ENCODE measurements at regions not wholly inside any gene's neighbourhood (a gene's known extent, or its start where the extent isn't known, plus 50 kb on each side); places are given as distances from the start of the nearest gene placed in this dataset.

- Histone ChIP-seq H3K27ac (no peak overlapping the region), H3K9me3 (no peaks in the 10 kb centered on the region), H3K4me1 (no peaks in the 10 kb centered on the region), H3K36me3 (no peaks in the 10 kb centered on the region), H3K4me3 (no peak overlapping the region), H3K27me3 (ENCODE audit: low read depth) (no peaks in the 10 kb centered on the region)
- no peak for TF ChIP-seq CTCF (IDR thresholded peaks at IDR 0.05)
- no peak for DNase-seq
- no peak for ATAC-seq
- intact Hi-C loops (cut with DNase I): no loop called here
These were observed 153.0 kb upstream of the SLC24A2 start for GRCh38 chr9:19941874-19942273.

GRCh38 chr9:19940811-19941535, 152.1 kb upstream of the SLC24A2 start:
- DNase-seq: no peak
- Histone ChIP-seq H3K27me3 (ENCODE audit: low read depth) (no peaks in the 10 kb centered on the region), H3K4me1 (no peaks in the 10 kb centered on the region), H3K4me3 (no peak overlapping the region), H3K9me3 (no peaks in the 10 kb centered on the region), H3K27ac (no peak overlapping the region), H3K36me3 (no peaks in the 10 kb centered on the region)
- ATAC-seq: no peak
- intact Hi-C loops (cut with DNase I): no loop called here
- TF ChIP-seq CTCF (IDR thresholded peaks at IDR 0.05): no peak

- H3K27me3 ChIP-seq (ENCODE audit: low read depth): no peaks in the 10 kb centered on the region
- no peak for DNase-seq
- intact Hi-C loops (cut with DNase I): no loop called here
These were observed 151.0 kb upstream of the SLC24A2 start for GRCh38 chr9:19939734-19940278.

GRCh38 chr9:19938990-19939733, 150.3 kb upstream of the SLC24A2 start:
- Histone ChIP-seq H3K27ac (no peak overlapping the region), H3K36me3 (no peaks in the 10 kb centered on the region), H3K9me3 (no peaks in the 10 kb centered on the region), H3K4me3 (no peak overlapping the region), H3K27me3 (ENCODE audit: low read depth) (no peaks in the 10 kb centered on the region), H3K4me1 (no peaks in the 10 kb centered on the region)
- intact Hi-C loops (cut with DNase I): no loop called here
- ATAC-seq: no peak
- no peak for TF ChIP-seq CTCF (IDR thresholded peaks at IDR 0.05)
- DNase-seq: no peak

More at GRCh38 chr9:19939734-19940278, 151.0 kb upstream of the SLC24A2 start:
- Histone ChIP-seq H3K27ac (no peak overlapping the region), H3K4me3 (no peak overlapping the region), H3K4me1 (no peaks in the 10 kb centered on the region), H3K36me3 (no peaks in the 10 kb centered on the region), H3K9me3 (no peaks in the 10 kb centered on the region)
- no peak for TF ChIP-seq CTCF (IDR thresholded peaks at IDR 0.05)
- ATAC-seq: no peak

GRCh38 chr9:19937121-19937520, 148.3 kb upstream of the SLC24A2 start:
- Histone ChIP-seq H3K9me3 (no peaks in the 10 kb centered on the region), H3K27me3 (ENCODE audit: low read depth) (no peaks in the 10 kb centered on the region), H3K4me1 (no peaks in the 10 kb centered on the region), H3K4me3 (no peak overlapping the region), H3K27ac (no peak overlapping the region), H3K36me3 (no peaks in the 10 kb centered on the region)
- no peak for TF ChIP-seq CTCF (IDR thresholded peaks at IDR 0.05)
- intact Hi-C loops (cut with DNase I): no loop called here
- DNase-seq (no peak), ATAC-seq (no peak)
